Activated naive CD4-positive, alpha-beta T cell treated with anti-CD3 and anti-CD28 coated beads, Interleukin-2, amount 10 ng/mL, durations not matched to agents 7 days and 5 days (primary cell): ENCODE measurements at regions not wholly inside any gene's neighbourhood (a gene's known extent, or its start where the extent isn't known, plus 50 kb on each side); places are given as distances from the start of the nearest gene placed in this dataset.
A peak's percentile ranks its signal among the peaks of the same experiment; 100 is the strongest.

ENCODE experiments used
- CTCF ChIA-PET: fragments of 350-600 bp; sonication (Branson Sonifier 250); formaldehyde crosslinking; loops from one replicate; lab custom pipeline; 2021; ENCODE audit warnings: antibody characterized with exemption; lab: Charles Lee
- DNase-seq: peaks from one replicate; pipeline ENCODE4 v3.0.0-alpha.2; 2020
- H3K27ac Mint-ChIP-seq: one replicate; pipeline ENCODE4 v1.8.0; 2021; ENCODE audit warnings: mild to moderate bottlenecking, moderate library complexity, mixed read lengths
- H3K27me3 Mint-ChIP-seq: one replicate; pipeline ENCODE4 v1.8.0; 2021; ENCODE audit warnings: mild to moderate bottlenecking, mixed read lengths
- H3K36me3 Mint-ChIP-seq: one replicate; pipeline ENCODE4 v1.8.0; 2021; ENCODE audit warnings: mixed read lengths
- H3K4me1 Mint-ChIP-seq: one replicate; pipeline ENCODE4 v1.8.0; 2021; ENCODE audit warnings: mixed read lengths
- H3K4me3 Mint-ChIP-seq: one replicate; pipeline ENCODE4 v1.8.0; 2021; ENCODE audit warnings: mild to moderate bottlenecking, moderate library complexity, mixed read lengths
- H3K9me3 Mint-ChIP-seq: one replicate; pipeline ENCODE4 v1.8.0; 2021; ENCODE audit warnings: mixed read lengths

DNA sequence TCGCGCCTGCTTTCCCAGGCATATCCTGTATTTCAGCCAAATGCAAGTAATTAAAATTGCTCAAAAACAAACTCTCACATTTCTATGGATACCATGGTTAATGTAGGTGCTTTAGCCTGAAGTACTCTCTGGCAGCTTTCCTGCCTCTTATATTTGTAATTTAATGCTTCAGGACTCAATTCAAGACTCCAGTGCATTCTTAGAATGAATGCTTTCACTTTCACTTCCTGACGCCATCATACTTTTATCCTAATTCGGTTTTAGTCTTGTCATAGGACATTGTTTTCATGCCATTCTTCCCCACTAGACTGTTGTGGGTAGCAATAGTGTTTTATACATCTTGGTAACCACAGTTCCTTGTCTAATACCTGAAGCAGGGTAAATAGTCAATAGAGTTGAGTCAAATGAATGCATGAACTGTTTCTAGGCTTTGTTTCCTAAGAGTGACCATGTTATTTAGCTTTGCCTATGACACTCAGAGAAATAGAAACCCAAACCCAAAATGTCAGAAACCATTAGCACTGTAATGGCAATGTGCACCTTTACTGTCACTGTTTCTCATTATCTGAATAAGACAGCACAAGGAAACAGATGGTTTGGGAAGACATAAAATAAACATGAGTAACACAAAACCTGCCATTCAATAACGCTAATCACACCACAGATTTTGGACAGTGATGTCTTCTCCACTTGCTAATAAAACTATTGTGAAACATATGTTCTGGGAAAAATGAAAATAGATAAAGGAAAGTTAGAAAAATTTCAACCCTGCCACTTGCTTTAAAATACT lies 705.5 kb downstream of the CDH11 start:
- Mint-ChIP-seq H3K9me3 (peaks cover 22% of the 10 kb centered on the region), H3K4me1 (no peaks in the 10 kb centered on the region), H3K36me3 (no peaks in the 10 kb centered on the region), H3K27me3 (no peaks in the 10 kb centered on the region), H3K4me3 (no peak overlapping the region), H3K27ac (no peak overlapping the region)
- CTCF ChIA-PET: no interaction called here
- DNase-seq: no peak

GRCh38 chr16:64412578-64413280 lies 709.1 kb downstream of the CDH11 start:
- H3K27me3 Mint-ChIP-seq: no peaks in the 10 kb centered on the region
- H3K4me1 Mint-ChIP-seq: no peaks in the 10 kb centered on the region
- H3K27ac Mint-ChIP-seq: no peak overlapping the region
- H3K9me3 Mint-ChIP-seq: peaks cover 21% of the 10 kb centered on the region
- no peak overlapping the region for H3K4me3 Mint-ChIP-seq
- no peak for DNase-seq
- no peaks in the 10 kb centered on the region for H3K36me3 Mint-ChIP-seq
- CTCF ChIA-PET: no interaction called here

GRCh38 chr16:64410306-64410705 lies 711.6 kb downstream of the CDH11 start:
- CTCF ChIA-PET: no interaction called here
- Mint-ChIP-seq H3K27ac (no peak overlapping the region), H3K4me3 (no peak overlapping the region), H3K36me3 (no peaks in the 10 kb centered on the region), H3K27me3 (no peaks in the 10 kb centered on the region), H3K4me1 (no peaks in the 10 kb centered on the region), H3K9me3 (peaks cover 15% of the 10 kb centered on the region)
- no peak for DNase-seq

- H3K4me1 Mint-ChIP-seq: no peaks in the 10 kb centered on the region
- H3K36me3 Mint-ChIP-seq: no peaks in the 10 kb centered on the region
- CTCF ChIA-PET: no interaction called here
- no peak overlapping the region for H3K4me3 Mint-ChIP-seq
- H3K27me3 Mint-ChIP-seq: no peaks in the 10 kb centered on the region
- H3K9me3 Mint-ChIP-seq: peaks cover 15% of the 10 kb centered on the region
- no peak overlapping the region for H3K27ac Mint-ChIP-seq
- no peak for DNase-seq
These were observed 712.1 kb downstream of the CDH11 start for GRCh38 chr16:64409783-64410210.

DNA sequence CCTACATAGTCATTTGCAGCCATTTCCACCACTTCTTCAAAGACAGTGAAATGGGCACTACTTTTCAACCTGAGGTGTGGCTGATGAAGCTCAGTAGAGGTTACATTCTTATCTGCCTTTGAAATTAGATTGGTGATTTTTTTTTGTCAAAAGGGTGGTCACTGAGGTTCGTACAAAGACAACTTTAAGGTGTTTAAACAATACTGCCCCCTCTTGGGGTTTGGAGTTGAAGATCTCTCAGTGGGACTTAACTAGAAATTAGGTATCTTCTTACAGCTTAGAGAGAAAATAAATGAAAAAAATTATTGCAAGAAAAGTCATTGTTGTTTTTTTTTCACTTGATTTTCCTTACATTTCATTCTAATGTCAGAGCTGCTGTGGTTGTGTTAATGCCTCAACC lies 713.2 kb downstream of the CDH11 start:
- CTCF ChIA-PET: interaction anchor here (0.6 kb wide), 1 partner anchor 21 kb away, joined by 3 read pairs; no protein-coding TSS in a partner anchor
- Mint-ChIP-seq H3K27me3 (no peaks in the 10 kb centered on the region), H3K27ac (no peak overlapping the region), H3K4me3 (no peak overlapping the region), H3K36me3 (no peaks in the 10 kb centered on the region), H3K9me3 (peaks cover 12% of the 10 kb centered on the region), H3K4me1 (no peaks in the 10 kb centered on the region)
- DNase-seq: no peak

DNA sequence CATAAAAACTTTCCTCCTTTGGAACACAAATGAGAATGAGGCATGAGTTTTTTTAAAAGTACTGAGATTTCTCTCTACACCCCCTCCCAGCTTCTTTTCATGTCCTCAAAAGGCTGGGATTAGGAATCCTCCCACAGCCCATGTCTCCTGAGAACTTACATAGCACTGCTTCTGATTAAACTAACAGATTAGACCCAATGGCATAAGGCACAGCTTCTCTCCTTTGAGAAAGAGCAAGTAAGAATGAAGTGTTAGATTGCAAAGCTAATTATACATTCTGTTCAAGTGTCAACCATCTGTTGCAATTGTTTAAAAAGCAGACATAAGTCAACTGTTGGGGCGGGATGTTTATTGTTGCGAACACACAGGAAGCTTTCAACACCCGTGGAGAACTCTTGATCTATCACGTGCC lies 715.1 kb downstream of the CDH11 start:
- peaks cover 12% of the 10 kb centered on the region for H3K9me3 Mint-ChIP-seq
- H3K27ac Mint-ChIP-seq: peak overlapping the region; percentile 33
- no peaks in the 10 kb centered on the region for H3K36me3 Mint-ChIP-seq
- no peaks in the 10 kb centered on the region for H3K4me1 Mint-ChIP-seq
- H3K4me3 Mint-ChIP-seq: no peak overlapping the region
- CTCF ChIA-PET: no interaction called here
- DNase-seq: no peak
- H3K27me3 Mint-ChIP-seq: no peaks in the 10 kb centered on the region

DNA sequence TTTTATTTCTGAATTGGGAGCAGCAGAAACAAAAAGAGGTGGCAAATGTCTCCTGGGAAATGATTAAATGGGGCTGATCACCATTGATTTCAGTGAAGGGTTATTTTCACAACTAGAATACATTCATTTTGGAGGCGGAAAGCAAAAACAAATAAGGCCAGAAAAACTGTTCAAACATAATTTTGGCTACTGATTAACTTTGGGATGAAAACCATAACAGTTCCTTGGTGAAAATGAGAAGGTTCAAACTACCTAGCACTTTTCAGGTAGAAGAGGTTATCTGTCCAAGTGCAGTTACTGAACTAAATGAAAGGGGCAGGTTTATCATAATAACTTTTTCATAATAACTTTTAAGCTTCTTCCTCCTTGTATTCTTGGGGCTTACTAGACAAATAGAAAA lies 718.5 kb downstream of the CDH11 start:
- H3K27me3 Mint-ChIP-seq: no peaks in the 10 kb centered on the region
- no peak overlapping the region for H3K27ac Mint-ChIP-seq
- H3K36me3 Mint-ChIP-seq: no peaks in the 10 kb centered on the region
- CTCF ChIA-PET: no interaction called here
- H3K4me3 Mint-ChIP-seq: no peak overlapping the region
- no peaks in the 10 kb centered on the region for H3K4me1 Mint-ChIP-seq
- peaks cover 6% of the 10 kb centered on the region for H3K9me3 Mint-ChIP-seq
- DNase-seq: no peak

DNA sequence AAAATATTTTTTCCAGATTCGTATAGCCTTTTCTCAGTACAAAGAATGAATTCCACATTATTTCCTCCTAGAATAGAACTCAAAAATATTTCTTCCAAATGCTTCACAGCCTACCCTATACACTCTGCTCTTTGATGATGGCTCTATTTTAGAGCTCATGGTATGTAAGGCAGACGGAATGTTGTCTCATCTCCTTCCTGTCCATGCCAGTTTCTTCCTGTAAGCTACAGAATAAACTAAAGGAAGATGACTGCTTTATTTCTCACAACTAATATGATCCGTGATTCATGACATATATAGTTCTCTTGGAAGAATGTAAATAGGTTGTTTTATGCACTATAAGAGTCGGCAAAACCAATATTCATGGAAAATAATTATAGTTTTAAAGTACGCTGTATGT lies 723.1 kb downstream of the CDH11 start:
- DNase-seq: no peak
- Mint-ChIP-seq H3K27ac (no peak overlapping the region), H3K36me3 (no peaks in the 10 kb centered on the region), H3K27me3 (no peaks in the 10 kb centered on the region), H3K4me1 (no peaks in the 10 kb centered on the region), H3K4me3 (no peak overlapping the region), H3K9me3 (peaks cover 13% of the 10 kb centered on the region)
- CTCF ChIA-PET: no interaction called here

- Mint-ChIP-seq H3K4me1 (no peaks in the 10 kb centered on the region), H3K4me3 (no peak overlapping the region), H3K27ac (no peak overlapping the region), H3K9me3 (peaks cover 10% of the 10 kb centered on the region), H3K27me3 (no peaks in the 10 kb centered on the region), H3K36me3 (no peaks in the 10 kb centered on the region)
- DNase-seq: no peak
- CTCF ChIA-PET: no interaction called here
These were observed 723.8 kb downstream of the CDH11 start for GRCh38 chr16:64397945-64398508.

DNA sequence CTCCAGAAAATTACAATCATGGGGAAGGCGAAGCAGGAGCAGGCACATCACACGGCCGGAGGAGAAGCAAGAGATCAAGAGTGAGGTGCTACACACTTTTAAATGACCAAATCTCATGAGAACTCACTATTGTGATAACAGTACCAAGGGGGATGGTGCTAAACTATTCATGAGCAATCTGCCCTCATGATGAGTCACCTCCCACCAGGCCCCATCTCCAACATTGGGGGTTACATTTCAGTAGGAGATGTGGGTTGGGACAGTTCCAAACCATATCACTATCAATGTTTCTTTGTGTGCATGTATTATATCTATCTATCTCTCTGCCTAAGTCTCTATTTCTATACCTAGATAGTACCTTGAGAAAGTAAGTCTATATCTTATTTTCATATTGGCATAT lies 724.8 kb downstream of the CDH11 start:
- no peak for DNase-seq
- CTCF ChIA-PET: no interaction called here
- Mint-ChIP-seq H3K4me3 (no peak overlapping the region), H3K27ac (no peak overlapping the region), H3K4me1 (no peaks in the 10 kb centered on the region), H3K9me3 (peaks cover 7% of the 10 kb centered on the region), H3K27me3 (no peaks in the 10 kb centered on the region), H3K36me3 (no peaks in the 10 kb centered on the region)

DNA sequence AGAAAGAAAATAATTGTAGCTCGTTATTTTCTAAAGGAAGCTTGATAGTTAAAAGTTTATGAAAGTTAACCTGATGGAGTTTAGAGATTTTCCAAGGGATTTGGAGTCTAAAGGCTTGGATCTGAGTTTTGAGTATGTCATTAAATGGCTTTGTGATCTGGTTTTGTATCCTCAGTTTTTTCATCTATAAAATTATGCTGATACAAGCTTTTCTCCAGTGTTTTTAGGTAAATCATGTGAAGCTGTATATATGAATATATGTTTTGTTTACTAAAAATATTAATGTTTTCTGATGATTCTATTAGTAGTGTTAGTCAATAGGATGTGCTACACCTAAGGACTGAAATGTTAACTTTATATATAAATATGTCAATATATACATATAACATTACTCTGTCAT lies 727.8 kb downstream of the CDH11 start:
- Mint-ChIP-seq H3K4me1 (no peaks in the 10 kb centered on the region), H3K27me3 (no peaks in the 10 kb centered on the region), H3K36me3 (no peaks in the 10 kb centered on the region), H3K27ac (no peak overlapping the region), H3K4me3 (no peak overlapping the region), H3K9me3 (peaks cover 10% of the 10 kb centered on the region)
- DNase-seq: no peak
- CTCF ChIA-PET: no interaction called here

- no peak for DNase-seq
- Mint-ChIP-seq H3K9me3 (peaks cover 10% of the 10 kb centered on the region), H3K27me3 (no peaks in the 10 kb centered on the region), H3K4me1 (no peaks in the 10 kb centered on the region), H3K27ac (no peak overlapping the region), H3K4me3 (no peak overlapping the region), H3K36me3 (no peaks in the 10 kb centered on the region)
- CTCF ChIA-PET: no interaction called here
These were observed 729.4 kb downstream of the CDH11 start for GRCh38 chr16:64392456-64392855.

GRCh38 chr16:64391063-64391600 lies 730.7 kb downstream of the CDH11 start:
- peaks cover 11% of the 10 kb centered on the region for H3K9me3 Mint-ChIP-seq
- H3K4me3 Mint-ChIP-seq: no peak overlapping the region
- no peaks in the 10 kb centered on the region for H3K4me1 Mint-ChIP-seq
- no peak overlapping the region for H3K27ac Mint-ChIP-seq
- no peaks in the 10 kb centered on the region for H3K27me3 Mint-ChIP-seq
- CTCF ChIA-PET: no interaction called here
- no peaks in the 10 kb centered on the region for H3K36me3 Mint-ChIP-seq
- DNase-seq: no peak

GRCh38 chr16:64390102-64390501 lies 731.8 kb downstream of the CDH11 start:
- Mint-ChIP-seq H3K27ac (no peak overlapping the region), H3K4me1 (no peaks in the 10 kb centered on the region), H3K27me3 (no peaks in the 10 kb centered on the region), H3K36me3 (no peaks in the 10 kb centered on the region), H3K9me3 (peaks cover 15% of the 10 kb centered on the region), H3K4me3 (no peak overlapping the region)
- no peak for DNase-seq
- CTCF ChIA-PET: no interaction called here
